Caki2 (cell line): ENCODE measurements at regions not wholly inside any gene's neighbourhood (a gene's known extent, or its start where the extent isn't known, plus 50 kb on each side); places are given as distances from the start of the nearest gene placed in this dataset.
"Not testable (repeated sequence)": the region's sequence is repeated elsewhere in the genome, so short reads cannot be mapped to it uniquely, and the experiment has no call there.

Source experiments
- DNase-seq: peaks from one replicate; pipeline ENCODE4 v3.0.0-alpha.2; 2015; ENCODE audit warnings: low read depth
- in situ Hi-C: cut with HindIII; loops from 2 replicates; pipeline ENCODE4 v1.10.0; 2016; ENCODE audit warnings: low sequenced_read_pairs, low pct_unique_long_range_greater_than_20kb, mixed read lengths

GRCh38 chr6:170040115-170040500, 250.8 kb downstream of the DLL1 start:
- in situ Hi-C loops: no loop called here
- DNase-seq: no peak

- in situ Hi-C loops: no loop called here
- no peak for DNase-seq
Measured at GRCh38 chr6:170039156-170040114, 251.4 kb downstream of the DLL1 start.

DNA sequence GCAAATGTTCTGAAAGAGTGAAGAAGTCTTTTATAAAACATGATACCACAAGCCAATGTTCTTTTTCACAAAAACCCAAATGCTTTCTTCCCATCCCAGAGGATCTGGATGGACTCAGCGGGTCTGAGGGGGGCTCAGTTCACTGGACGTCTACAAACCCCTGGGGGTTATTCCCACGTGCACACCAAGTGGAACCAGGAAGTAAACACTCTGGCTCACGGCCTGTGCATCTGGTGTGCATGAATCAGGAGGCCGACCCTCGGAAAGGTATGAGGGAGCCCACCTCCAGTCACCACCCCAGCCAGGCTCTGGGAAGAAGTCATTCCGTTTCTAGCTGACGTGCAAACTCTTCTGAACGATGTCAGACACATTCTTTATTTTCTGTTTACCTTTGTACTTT, 252.2 kb downstream of the DLL1 start:
- no peak for DNase-seq
- in situ Hi-C loops: no loop called here

DNA sequence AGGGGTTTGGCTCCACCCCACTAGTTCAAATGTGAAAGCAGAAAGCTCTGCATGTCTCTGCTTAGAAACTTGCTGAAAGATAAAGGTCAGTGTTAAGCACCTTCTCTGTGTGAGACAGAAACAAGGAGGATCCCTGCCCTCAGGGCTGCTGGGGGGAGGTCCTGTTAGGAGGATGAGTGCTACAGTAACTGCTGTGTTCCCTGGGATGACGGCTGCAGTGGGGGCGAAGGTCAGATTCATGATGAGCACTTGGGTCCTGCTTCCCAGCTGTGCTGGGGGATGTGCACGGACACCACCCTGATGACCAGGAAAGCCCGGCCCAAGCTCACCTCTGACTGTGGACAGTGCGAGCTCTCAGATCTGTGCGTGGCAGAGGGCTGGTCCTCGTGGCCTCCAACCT, 252.6 kb downstream of the DLL1 start:
- no peak for DNase-seq
- in situ Hi-C loops: no loop called here

DNA sequence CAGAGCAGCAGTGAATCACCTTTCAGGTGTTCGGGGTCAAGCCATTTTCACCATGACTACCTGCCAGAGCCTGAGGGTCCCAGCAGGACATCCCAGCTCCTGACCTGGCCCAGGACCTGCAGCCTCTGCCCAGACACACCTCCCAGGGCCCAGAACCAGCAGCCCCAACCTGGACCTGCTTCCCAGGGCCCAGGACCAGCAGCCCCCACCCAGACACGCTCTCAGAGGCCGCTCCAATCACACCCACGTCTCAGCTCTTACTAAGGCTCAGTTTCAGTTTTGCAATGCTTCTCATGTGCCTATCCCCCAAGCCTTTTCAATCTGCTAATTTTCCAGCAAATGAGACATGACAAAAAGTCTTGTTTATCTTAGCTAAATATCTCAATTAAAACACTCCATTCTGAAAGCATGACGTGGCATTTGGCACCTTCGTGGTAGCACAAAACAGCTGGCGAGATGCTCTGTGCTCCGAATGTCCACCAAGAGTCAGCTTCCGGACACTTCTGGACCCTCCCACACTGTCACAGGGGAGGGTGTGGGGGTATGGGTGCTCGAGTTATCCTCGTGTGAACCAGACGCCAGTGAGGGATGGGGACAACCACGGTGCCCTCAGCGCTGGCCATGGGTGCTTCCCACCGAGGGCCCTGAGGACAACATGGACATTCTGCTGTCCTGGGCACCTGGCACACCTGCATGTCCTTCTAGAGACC, 253.2 kb downstream of the DLL1 start:
- in situ Hi-C loops: no loop called here
- DNase-seq: no peak

- DNase-seq: no peak
- in situ Hi-C loops: no loop called here
Measured at GRCh38 chr6:170036916-170037315, 254.0 kb downstream of the DLL1 start.

DNA sequence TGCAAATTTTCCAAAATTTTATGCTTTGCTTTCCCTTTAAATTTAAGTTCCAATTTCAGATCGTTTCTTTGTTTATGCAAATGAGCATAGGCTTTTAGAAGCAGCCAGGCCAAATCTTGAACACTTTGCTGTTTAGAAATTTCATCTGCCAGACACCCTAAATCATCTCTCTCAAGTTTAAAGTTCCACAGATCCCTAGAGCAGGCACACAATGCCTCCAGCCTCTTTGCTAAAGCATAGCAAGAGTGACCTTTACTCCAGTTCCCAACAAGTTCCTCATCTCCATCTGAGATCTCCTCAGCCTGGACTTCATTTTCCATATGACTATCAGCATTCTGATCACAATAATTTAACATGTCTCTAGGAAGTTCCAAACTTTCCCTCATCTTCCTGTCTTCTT, 254.5 kb downstream of the DLL1 start:
- DNase-seq, in situ Hi-C loops: not testable (repeated sequence)

DNA sequence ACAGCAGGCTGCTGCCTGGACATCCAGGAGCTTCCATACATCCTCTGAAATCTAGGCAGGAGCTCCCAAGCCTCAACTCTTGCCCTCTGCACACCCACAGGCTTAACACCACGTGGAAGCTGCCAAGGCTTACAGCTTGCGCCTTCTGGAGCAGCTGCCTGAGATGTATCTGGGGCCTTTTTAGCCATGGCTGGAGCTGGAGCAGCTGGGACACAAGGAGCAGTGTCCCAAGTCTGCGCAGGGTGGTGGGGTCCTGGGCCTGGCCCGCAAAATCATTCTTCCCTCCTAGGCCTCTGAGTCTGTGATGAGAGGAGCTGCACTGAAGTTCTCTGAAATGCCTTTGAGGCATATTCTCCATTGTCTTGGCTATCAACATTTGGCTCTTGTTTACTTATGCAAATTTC, 255.0 kb downstream of the DLL1 start:
- in situ Hi-C loops: no loop called here
- DNase-seq: no peak

- in situ Hi-C loops: no loop called here
Measured at GRCh38 chr6:170035044-170035443, 255.8 kb downstream of the DLL1 start.

GRCh38 chr6:170034294-170034693, 256.6 kb downstream of the DLL1 start:
- in situ Hi-C loops: no loop called here
- DNase-seq: no peak

More at GRCh38 chr6:170035044-170035443, 255.8 kb downstream of the DLL1 start:
- DNase-seq: no peak

DNA sequence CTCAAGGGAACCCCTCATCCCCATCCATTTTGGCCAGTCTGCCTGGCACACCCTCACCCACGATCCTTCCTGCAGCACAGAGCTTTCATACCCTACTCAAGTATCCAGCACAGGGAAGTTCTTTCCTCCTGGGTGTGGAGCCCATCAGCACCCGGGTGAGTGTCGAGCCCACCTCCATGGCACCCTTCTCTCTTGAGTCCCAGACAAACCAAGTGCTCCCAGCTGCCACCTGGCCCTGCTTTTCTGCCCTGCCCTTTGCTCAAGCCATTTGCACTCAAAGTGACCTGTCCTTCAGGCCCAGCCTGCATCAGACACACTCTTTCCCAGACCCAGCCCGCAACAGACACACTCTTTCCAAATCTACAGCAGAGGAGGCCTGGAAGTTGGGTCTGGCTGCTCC, 257.2 kb downstream of the DLL1 start:
- no peak for DNase-seq
- in situ Hi-C loops: no loop called here

DNA sequence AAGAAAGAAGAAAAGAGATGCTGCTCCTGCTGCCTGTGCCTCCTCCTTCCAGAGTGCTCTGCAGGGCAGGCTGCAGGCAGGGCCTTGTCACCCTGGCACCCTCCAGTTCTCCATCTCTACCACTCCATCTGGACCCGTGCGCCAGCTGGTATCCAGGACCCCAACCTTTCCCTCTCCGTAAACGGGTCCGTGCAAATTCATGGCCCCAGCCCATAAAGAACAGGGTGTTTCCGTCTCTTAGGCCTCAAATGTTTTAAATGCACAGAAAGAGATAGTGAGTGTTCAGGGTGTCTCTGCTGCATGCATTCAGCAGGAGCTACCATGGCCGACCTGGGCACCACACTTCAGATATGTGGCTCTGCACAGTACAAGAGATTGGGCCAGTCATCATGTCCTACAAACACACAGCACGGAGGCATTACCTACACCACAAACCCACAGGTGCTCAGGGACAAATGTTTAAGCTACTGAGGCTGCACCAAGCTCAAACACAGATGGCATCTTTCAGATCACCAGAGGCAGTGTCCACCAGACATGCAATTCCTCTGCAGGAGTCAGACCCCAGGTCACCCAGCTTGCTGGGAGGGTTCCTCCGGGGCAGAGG, 258.1 kb downstream of the DLL1 start:
- DNase-seq: no peak
- in situ Hi-C loops: no loop called here

- DNase-seq: no peak
- in situ Hi-C loops: no loop called here
Measured at GRCh38 chr6:170032197-170032596, 258.7 kb downstream of the DLL1 start.

- in situ Hi-C loops: no loop called here
- no peak for DNase-seq
Measured at GRCh38 chr6:170031684-170032121, 259.2 kb downstream of the DLL1 start.

- DNase-seq: no peak
- in situ Hi-C loops: no loop called here
Measured at GRCh38 chr6:170030821-170031471, 259.9 kb downstream of the DLL1 start.

DNA sequence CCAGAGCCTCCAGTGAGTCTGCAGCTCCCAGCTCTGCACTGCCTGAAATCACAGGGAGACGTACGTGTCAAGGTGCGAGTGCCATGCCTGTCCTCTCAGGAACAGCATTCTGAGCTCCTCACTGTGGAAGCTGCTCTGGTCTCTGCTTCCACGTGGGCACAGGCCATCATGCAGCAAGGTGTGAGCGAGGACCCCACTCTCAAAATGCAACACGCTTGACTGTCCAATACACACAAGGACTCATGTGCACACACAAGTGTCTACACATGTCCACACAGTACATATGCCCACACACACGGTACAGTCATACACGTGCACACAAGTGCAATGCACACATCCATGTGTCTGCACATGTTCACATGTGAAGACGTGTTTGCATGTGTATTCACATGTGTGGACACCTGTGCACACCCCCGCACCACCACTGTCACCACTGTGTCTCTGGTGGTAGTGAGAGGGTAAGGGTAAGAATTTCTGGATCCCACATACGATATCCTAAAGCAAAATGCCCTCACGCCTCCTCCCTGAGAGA, 260.5 kb downstream of the DLL1 start:
- no peak for DNase-seq
- in situ Hi-C loops: no loop called here

- in situ Hi-C loops: no loop called here
- DNase-seq: no peak
Measured at GRCh38 chr6:170029416-170030283, 261.2 kb downstream of the DLL1 start.
